Panc1 (cell line): ENCODE measurements at regions not wholly inside any gene's neighbourhood (a gene's known extent, or its start where the extent isn't known, plus 50 kb on each side); places are given as distances from the start of the nearest gene placed in this dataset.

ENCODE experiments used
- ATAC-seq: fragments of 200-7000 bp; cut with Tn5 transposase; 2 replicates; pipeline ENCODE4 v1.9.1; 2020; ENCODE audit warnings: mild to moderate bottlenecking, moderate library complexity
- BruUV-seq: library from RNA; stranded (reverse); fragments of 400-500 nt; replicated peaks from 2 replicates; lab custom pipeline; 2021; lab: Mats Ljungman, UMichigan
- CTCF ChIA-PET: fragments of 300-600 bp; sonication (Branson Sonifier 250); formaldehyde crosslinking; loops from one replicate; lab custom pipeline; 2022; ENCODE audit warnings: antibody characterized with exemption; lab: Charles Lee
- POLR2A ChIA-PET: fragments of 300-600 bp; sonication (Branson Sonifier 250); formaldehyde crosslinking; loops from one replicate; lab custom pipeline; 2022; ENCODE audit warnings: antibody characterized with exemption; lab: Charles Lee
- DNase-seq: peaks from one replicate; pipeline ENCODE4 v3.0.0-alpha.2; 2010; ENCODE audit warnings: low read depth, low spot score
- H3K27ac ChIP-seq: 2 replicates; pipeline ENCODE4 v1.5.1; 2011; ENCODE audit warnings: mild to moderate bottlenecking, low read length, inconsistent platforms
- H3K27me3 ChIP-seq: fragments of 200-500 bp; sonication (Bioruptor generic); 2 replicates; pipeline ENCODE4 v1.6.0; 2014; ENCODE audit warnings: low read length, inconsistent platforms; ENCODE audit not compliant: control insufficient read depth, insufficient read depth
- H3K36me3 ChIP-seq: fragments of 200-500 bp; sonication (Bioruptor generic); 2 replicates; pipeline ENCODE4 v1.5.1; 2014; ENCODE audit warnings: inconsistent platforms, mild to moderate bottlenecking, low read length, moderate library complexity; ENCODE audit not compliant: control insufficient read depth, insufficient read depth
- H3K4me1 ChIP-seq: 2 replicates; pipeline ENCODE4 v1.5.1; 2011; ENCODE audit warnings: inconsistent platforms, mild to moderate bottlenecking, low read length, moderate library complexity; ENCODE audit not compliant: control insufficient read depth, insufficient read depth
- H3K4me3 ChIP-seq, 2 experiments: 2 replicates each; pipeline ENCODE4 v1.5.1; 2011 to 2012; ENCODE audit warnings: low read depth in 2 of 2, low read length in 2 of 2, mild to moderate bottlenecking in 2 of 2, inconsistent platforms in 1 of 2, moderate library complexity in 1 of 2
- H3K9me3 ChIP-seq: fragments of 200-500 bp; sonication (Bioruptor generic); 2 replicates; pipeline ENCODE4 v1.5.1; 2014; ENCODE audit warnings: low read depth, mild to moderate bottlenecking, inconsistent platforms, low read length, moderate library complexity; ENCODE audit not compliant: control insufficient read depth, insufficient read depth
- CTCF ChIP-seq: fragments of 450-650 bp; IDR thresholded peaks from 2 replicates; pipeline ENCODE4 v1.5.1; 2017; ENCODE audit warnings: mild to moderate bottlenecking
- POLR2AphosphoS5 ChIP-seq: IDR thresholded peaks from 2 replicates; pipeline ENCODE4 v1.6.1; 2012; ENCODE audit warnings: mild to moderate bottlenecking, low read depth, low read length, moderate library complexity
- SIN3A ChIP-seq: IDR thresholded peaks from 2 replicates; pipeline ENCODE4 v1.6.1; 2012; ENCODE audit warnings: low read depth, mild to moderate bottlenecking, low read length, moderate library complexity, borderline replicate concordance; ENCODE audit not compliant: insufficient read depth
- TCF7L2 ChIP-seq: IDR thresholded peaks from 2 replicates; pipeline ENCODE4 v1.6.1; 2011; ENCODE audit warnings: mild to moderate bottlenecking, low read depth, low read length, inconsistent platforms
- in situ Hi-C: cut with HindIII; loops from 2 replicates; pipeline ENCODE4 v1.10.0; 2016; ENCODE audit warnings: low sequenced_read_pairs, low pct_unique_long_range_greater_than_20kb
- intact Hi-C: fragments of 100-400 bp; cut with micrococcal nuclease; formaldehyde crosslinking; loops from one replicate; pipeline ENCODE4 v1.10.0; 2022; ENCODE audit not compliant: unreplicated experiment
- TF ChIP-seq, protein P1 (sequence below), 2 experiments: IDR thresholded peaks; 2 replicates each; pipeline ENCODE4 v1.6.1; 2011 to 2012; ENCODE audit warnings: low read depth in 2 of 2, control low read depth in 1 of 2, low read length in 1 of 2, mild to moderate bottlenecking in 1 of 2, moderate library complexity in 1 of 2; ENCODE audit not compliant: insufficient read depth in 1 of 2

DNA sequence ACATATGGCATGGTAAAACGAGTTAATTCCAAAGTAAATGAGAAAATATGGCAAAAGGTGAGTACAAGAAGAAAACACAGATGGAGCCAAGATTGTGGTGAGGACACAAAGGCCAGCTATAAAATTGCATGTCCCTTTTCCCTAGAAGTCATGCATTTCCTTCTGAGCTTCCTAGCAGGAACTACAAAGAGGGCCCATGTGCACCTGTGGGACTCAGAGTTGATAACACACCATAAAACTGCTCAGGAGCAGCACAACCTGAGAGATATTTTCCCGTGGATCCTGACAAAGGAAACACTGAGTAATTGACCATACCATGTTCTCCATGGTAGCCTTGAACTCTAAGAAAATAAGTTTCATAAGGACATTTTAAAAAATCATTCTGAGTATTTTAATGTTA is 228.3 kb downstream of the DLEU7 start:
- TF ChIP-seq, protein P1, sequence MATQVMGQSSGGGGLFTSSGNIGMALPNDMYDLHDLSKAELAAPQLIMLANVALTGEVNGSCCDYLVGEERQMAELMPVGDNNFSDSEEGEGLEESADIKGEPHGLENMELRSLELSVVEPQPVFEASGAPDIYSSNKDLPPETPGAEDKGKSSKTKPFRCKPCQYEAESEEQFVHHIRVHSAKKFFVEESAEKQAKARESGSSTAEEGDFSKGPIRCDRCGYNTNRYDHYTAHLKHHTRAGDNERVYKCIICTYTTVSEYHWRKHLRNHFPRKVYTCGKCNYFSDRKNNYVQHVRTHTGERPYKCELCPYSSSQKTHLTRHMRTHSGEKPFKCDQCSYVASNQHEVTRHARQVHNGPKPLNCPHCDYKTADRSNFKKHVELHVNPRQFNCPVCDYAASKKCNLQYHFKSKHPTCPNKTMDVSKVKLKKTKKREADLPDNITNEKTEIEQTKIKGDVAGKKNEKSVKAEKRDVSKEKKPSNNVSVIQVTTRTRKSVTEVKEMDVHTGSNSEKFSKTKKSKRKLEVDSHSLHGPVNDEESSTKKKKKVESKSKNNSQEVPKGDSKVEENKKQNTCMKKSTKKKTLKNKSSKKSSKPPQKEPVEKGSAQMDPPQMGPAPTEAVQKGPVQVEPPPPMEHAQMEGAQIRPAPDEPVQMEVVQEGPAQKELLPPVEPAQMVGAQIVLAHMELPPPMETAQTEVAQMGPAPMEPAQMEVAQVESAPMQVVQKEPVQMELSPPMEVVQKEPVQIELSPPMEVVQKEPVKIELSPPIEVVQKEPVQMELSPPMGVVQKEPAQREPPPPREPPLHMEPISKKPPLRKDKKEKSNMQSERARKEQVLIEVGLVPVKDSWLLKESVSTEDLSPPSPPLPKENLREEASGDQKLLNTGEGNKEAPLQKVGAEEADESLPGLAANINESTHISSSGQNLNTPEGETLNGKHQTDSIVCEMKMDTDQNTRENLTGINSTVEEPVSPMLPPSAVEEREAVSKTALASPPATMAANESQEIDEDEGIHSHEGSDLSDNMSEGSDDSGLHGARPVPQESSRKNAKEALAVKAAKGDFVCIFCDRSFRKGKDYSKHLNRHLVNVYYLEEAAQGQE (IDR thresholded peaks at IDR 0.05; ENCODE audit: insufficient read depth in 1 of 2, low read depth in 2 of 2, low read length in 1 of 2), result no peak
- TF ChIP-seq SIN3A, result no peak
- TF ChIP-seq TCF7L2, result no peak
- no peak for TF ChIP-seq POLR2AphosphoS5
- no peak for TF ChIP-seq CTCF
- Histone ChIP-seq H3K27ac (peak overlapping the region; percentile 77), H3K4me1 (peaks cover 6% of the 10 kb centered on the region), H3K36me3 (no peaks in the 10 kb centered on the region), H3K4me3 (no peak overlapping the region), H3K27me3 (no peaks in the 10 kb centered on the region), H3K9me3 (no peaks in the 10 kb centered on the region)
- in situ Hi-C loops, result no loop called here
- BruUV-seq, result no TSS peak
- DNase-seq (no peak), ATAC-seq (no peak)
- ChIA-PET CTCF (no interaction called here), POLR2A (no interaction called here)
- intact Hi-C loops, result no loop called here

GRCh38 chr13:50616101-50616500 is 227.4 kb downstream of the DLEU7 start:
- POLR2A ChIA-PET, result no interaction called here
- H3K4me1 ChIP-seq, result peaks cover 6% of the 10 kb centered on the region
- DNase-seq (no peak), ATAC-seq (no peak)
- H3K27ac ChIP-seq, result peak overlapping the region; percentile 77
- no peak overlapping the region for H3K4me3 ChIP-seq
- no TSS peak for BruUV-seq
- in situ Hi-C loops (no loop called here), intact Hi-C loops (no loop called here)
- H3K27me3 ChIP-seq, result no peaks in the 10 kb centered on the region
- TF ChIP-seq, protein P1 (IDR thresholded peaks at IDR 0.05; ENCODE audit: insufficient read depth in 1 of 2, low read depth in 2 of 2, low read length in 1 of 2), result no peak
- no peak for TF ChIP-seq CTCF
- no peak for TF ChIP-seq TCF7L2
- no peak for TF ChIP-seq POLR2AphosphoS5
- no peak for TF ChIP-seq SIN3A
- CTCF ChIA-PET, result no interaction called here
- H3K36me3 ChIP-seq, result no peaks in the 10 kb centered on the region
- no peaks in the 10 kb centered on the region for H3K9me3 ChIP-seq
